ENCODE measurements at regions not wholly inside any gene's neighbourhood (a gene's known extent, or its start where the extent isn't known, plus 50 kb on each side); places are given as distances from the start of the nearest gene placed in this dataset.

DNA sequence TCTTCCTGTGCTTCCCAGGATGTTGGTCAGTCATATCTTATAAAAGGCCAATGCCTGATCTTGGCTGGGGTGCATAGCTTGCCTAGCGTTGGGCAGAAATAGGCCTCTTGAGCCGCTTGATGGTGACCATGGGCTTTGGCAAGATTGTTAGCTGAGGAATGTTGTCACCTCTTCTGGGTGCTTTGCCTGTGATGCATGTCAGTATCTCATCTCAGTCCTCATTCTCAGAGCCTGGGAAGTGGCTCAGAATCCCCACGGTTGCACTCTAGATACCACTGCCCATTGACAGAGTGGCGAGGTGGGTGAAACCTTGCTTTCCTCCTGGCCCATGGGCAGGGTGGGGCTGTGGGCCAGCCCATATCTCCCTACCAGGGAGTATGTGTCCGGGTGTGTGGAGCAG lies 79.2 kb upstream of the MGAT5 start:
- H2AFZ ChIP-seq (ENCODE audit: low read length): no peak overlapping the region
- no peak overlapping the region for H3K4me3 ChIP-seq (replicated peaks in 1 of 4; ENCODE audit: control extremely low read depth in 1 of 4, insufficient read depth in 1 of 4, low read depth in 3 of 4, low read length in 4 of 4)
- no peak for TF ChIP-seq EZH2 (IDR thresholded peaks at IDR 0.05; ENCODE audit: low read length, missing control alignments)
- TF ChIP-seq, protein P1, sequence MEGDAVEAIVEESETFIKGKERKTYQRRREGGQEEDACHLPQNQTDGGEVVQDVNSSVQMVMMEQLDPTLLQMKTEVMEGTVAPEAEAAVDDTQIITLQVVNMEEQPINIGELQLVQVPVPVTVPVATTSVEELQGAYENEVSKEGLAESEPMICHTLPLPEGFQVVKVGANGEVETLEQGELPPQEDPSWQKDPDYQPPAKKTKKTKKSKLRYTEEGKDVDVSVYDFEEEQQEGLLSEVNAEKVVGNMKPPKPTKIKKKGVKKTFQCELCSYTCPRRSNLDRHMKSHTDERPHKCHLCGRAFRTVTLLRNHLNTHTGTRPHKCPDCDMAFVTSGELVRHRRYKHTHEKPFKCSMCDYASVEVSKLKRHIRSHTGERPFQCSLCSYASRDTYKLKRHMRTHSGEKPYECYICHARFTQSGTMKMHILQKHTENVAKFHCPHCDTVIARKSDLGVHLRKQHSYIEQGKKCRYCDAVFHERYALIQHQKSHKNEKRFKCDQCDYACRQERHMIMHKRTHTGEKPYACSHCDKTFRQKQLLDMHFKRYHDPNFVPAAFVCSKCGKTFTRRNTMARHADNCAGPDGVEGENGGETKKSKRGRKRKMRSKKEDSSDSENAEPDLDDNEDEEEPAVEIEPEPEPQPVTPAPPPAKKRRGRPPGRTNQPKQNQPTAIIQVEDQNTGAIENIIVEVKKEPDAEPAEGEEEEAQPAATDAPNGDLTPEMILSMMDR (conservative IDR thresholded peaks at IDR 0.05 in 1 of 2, IDR thresholded peaks at IDR 0.05 in 1 of 2; ENCODE audit: low read depth in 1 of 2, low read length in 2 of 2): no peak
- H3K9ac ChIP-seq (ENCODE audit: insufficient read depth, low read length): no peak overlapping the region
- DNase-seq (ENCODE audit: low read depth in 2 of 2): no peak
- peaks cover 4% of the 10 kb centered on the region for H3K4me1 ChIP-seq (ENCODE audit: control insufficient read depth, extremely low read depth, insufficient read depth, low read length)
- H3K36me3 ChIP-seq (ENCODE audit: control insufficient read depth, insufficient read depth, low read length): peaks cover 2% of the 10 kb centered on the region
- H3K27ac ChIP-seq (ENCODE audit: insufficient read depth, low read length): no peak overlapping the region
- no peaks in the 10 kb centered on the region for H3K27me3 ChIP-seq (ENCODE audit: control insufficient read depth, insufficient read depth, low read length)
- H3K4me2 ChIP-seq (ENCODE audit: extremely low read depth, insufficient read depth, low read length): no peak overlapping the region
- H3K9me3 ChIP-seq (ENCODE audit: control insufficient read depth, insufficient read depth, low read depth, low read length): no peaks in the 10 kb centered on the region
- peaks cover 54% of the 10 kb centered on the region for H3K79me2 ChIP-seq (ENCODE audit: control insufficient read depth, insufficient read depth, low read length)
- peaks cover 2% of the 10 kb centered on the region for H4K20me1 ChIP-seq (ENCODE audit: control insufficient read depth, extremely low read depth, insufficient read depth, low read length)

DNA sequence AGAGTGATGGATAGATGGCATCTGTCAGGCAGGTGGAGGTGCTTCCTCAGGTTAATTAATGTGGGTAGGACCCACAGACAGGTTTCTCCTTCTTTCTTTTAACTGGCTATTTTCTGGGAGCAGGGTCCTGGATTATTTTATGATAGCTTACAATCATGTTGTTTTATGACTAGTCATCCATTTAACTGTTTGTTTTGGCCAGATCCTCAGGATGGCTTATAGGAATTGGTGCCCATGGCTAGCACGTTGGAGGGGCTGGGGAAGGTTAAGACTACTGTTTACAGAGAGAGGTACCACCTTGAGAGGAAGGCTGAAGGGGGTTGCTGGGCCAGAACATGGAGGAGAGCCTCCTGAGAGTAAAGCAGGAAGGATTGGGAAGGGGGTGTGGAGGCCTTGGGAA lies 78.0 kb upstream of the MGAT5 start:
- Histone ChIP-seq H3K4me1 (ENCODE audit: control insufficient read depth, extremely low read depth, insufficient read depth, low read length) (no peaks in the 10 kb centered on the region), H3K79me2 (ENCODE audit: control insufficient read depth, insufficient read depth, low read length) (peaks cover 56% of the 10 kb centered on the region), H2AFZ (ENCODE audit: low read length) (no peak overlapping the region), H3K9ac (ENCODE audit: insufficient read depth, low read length) (no peak overlapping the region), H3K27me3 (ENCODE audit: control insufficient read depth, insufficient read depth, low read length) (no peaks in the 10 kb centered on the region), H3K36me3 (ENCODE audit: control insufficient read depth, insufficient read depth, low read length) (peaks cover 2% of the 10 kb centered on the region), H3K4me3 (replicated peaks in 1 of 4; ENCODE audit: control extremely low read depth in 1 of 4, insufficient read depth in 1 of 4, low read depth in 3 of 4, low read length in 4 of 4) (no peak overlapping the region), H4K20me1 (ENCODE audit: control insufficient read depth, extremely low read depth, insufficient read depth, low read length) (no peaks in the 10 kb centered on the region), H3K9me3 (ENCODE audit: control insufficient read depth, insufficient read depth, low read depth, low read length) (no peaks in the 10 kb centered on the region), H3K27ac (ENCODE audit: insufficient read depth, low read length) (no peak overlapping the region), H3K4me2 (ENCODE audit: extremely low read depth, insufficient read depth, low read length) (no peak overlapping the region)
- DNase-seq (ENCODE audit: low read depth in 2 of 2): no peak
- TF ChIP-seq, protein P1 (conservative IDR thresholded peaks at IDR 0.05 in 1 of 2, IDR thresholded peaks at IDR 0.05 in 1 of 2; ENCODE audit: low read depth in 1 of 2, low read length in 2 of 2): no peak
- TF ChIP-seq EZH2 (IDR thresholded peaks at IDR 0.05; ENCODE audit: low read length, missing control alignments): no peak

GRCh38 chr2:134177351-134177931 lies 76.4 kb upstream of the MGAT5 start:
- Histone ChIP-seq H3K4me2 (ENCODE audit: extremely low read depth, insufficient read depth, low read length) (no peak overlapping the region), H2AFZ (ENCODE audit: low read length) (no peak overlapping the region), H3K27ac (ENCODE audit: insufficient read depth, low read length) (no peak overlapping the region), H3K36me3 (ENCODE audit: control insufficient read depth, insufficient read depth, low read length) (peaks cover 2% of the 10 kb centered on the region), H3K4me3 (replicated peaks in 1 of 4; ENCODE audit: control extremely low read depth in 1 of 4, insufficient read depth in 1 of 4, low read depth in 3 of 4, low read length in 4 of 4) (no peak overlapping the region), H3K9ac (ENCODE audit: insufficient read depth, low read length) (no peak overlapping the region), H3K27me3 (ENCODE audit: control insufficient read depth, insufficient read depth, low read length) (no peaks in the 10 kb centered on the region), H3K79me2 (ENCODE audit: control insufficient read depth, insufficient read depth, low read length) (peaks cover 55% of the 10 kb centered on the region), H3K4me1 (ENCODE audit: control insufficient read depth, extremely low read depth, insufficient read depth, low read length) (no peaks in the 10 kb centered on the region), H4K20me1 (ENCODE audit: control insufficient read depth, extremely low read depth, insufficient read depth, low read length) (no peaks in the 10 kb centered on the region), H3K9me3 (ENCODE audit: control insufficient read depth, insufficient read depth, low read depth, low read length) (no peaks in the 10 kb centered on the region)
- DNase-seq (ENCODE audit: low read depth in 2 of 2): peak; percentile 35 to 81
- no peak for TF ChIP-seq EZH2 (IDR thresholded peaks at IDR 0.05; ENCODE audit: low read length, missing control alignments)
- TF ChIP-seq, protein P1 (conservative IDR thresholded peaks at IDR 0.05 in 1 of 2, IDR thresholded peaks at IDR 0.05 in 1 of 2; ENCODE audit: low read depth in 1 of 2, low read length in 2 of 2): no peak
